GM23338 (cell line): ENCODE measurements at regions not wholly inside any gene's neighbourhood (a gene's known extent, or its start where the extent isn't known, plus 50 kb on each side); places are given as distances from the start of the nearest gene placed in this dataset.
"Not testable (repeated sequence)": the region's sequence is repeated elsewhere in the genome, so short reads cannot be mapped to it uniquely, and the experiment has no call there.

Experiments used
- ATAC-seq: fragments of 200-7000 bp; cut with Tn5 transposase; 3 replicates; pipeline ENCODE4 v1.9.1; 2020
- DNase-seq: peaks from one replicate; pipeline ENCODE4 v3.0.0-alpha.2; 2015; ENCODE audit warnings: low spot score
- H2AFZ ChIP-seq: fragments of 200-600 bp; sonication (generic); 2 replicates; pipeline ENCODE4 v1.8.0; 2016; ENCODE audit warnings: antibody characterized with exemption, mild to moderate bottlenecking, moderate library complexity
- H3F3A ChIP-seq: fragments of 200-600 bp; sonication (generic); replicated peaks from 2 replicates; pipeline ENCODE4 v1.8.0; 2017; ENCODE audit warnings: antibody characterized with exemption, mixed run types, low read depth
- H3K27ac ChIP-seq: fragments of 200-600 bp; sonication (generic); 2 replicates; pipeline ENCODE4 v1.6.1; 2016; ENCODE audit warnings: low read depth
- H3K27me3 ChIP-seq: fragments of 200-600 bp; sonication (generic); 2 replicates; pipeline ENCODE4 v1.8.0; 2016; ENCODE audit warnings: mild to moderate bottlenecking, mixed run types, moderate library complexity; ENCODE audit not compliant: insufficient read depth
- H3K36me3 ChIP-seq: fragments of 200-600 bp; sonication (generic); 2 replicates; pipeline ENCODE4 v1.8.0; 2016; ENCODE audit warnings: mild to moderate bottlenecking; ENCODE audit not compliant: insufficient read depth
- H3K4me1 ChIP-seq: fragments of 200-600 bp; sonication (generic); 2 replicates; pipeline ENCODE4 v1.8.0; 2016; ENCODE audit warnings: mild to moderate bottlenecking, moderate library complexity; ENCODE audit not compliant: insufficient read depth
- H3K4me2 ChIP-seq: fragments of 200-600 bp; sonication (generic); 2 replicates; pipeline ENCODE4 v1.7.1; 2017; ENCODE audit warnings: mixed run types
- H3K4me3 ChIP-seq: fragments of 200-600 bp; sonication (generic); 2 replicates; pipeline ENCODE4 v1.6.1; 2016; ENCODE audit warnings: mixed run types
- H3K79me2 ChIP-seq: fragments of 200-600 bp; sonication (generic); replicated peaks from 2 replicates; pipeline ENCODE4 v1.8.0; 2017; ENCODE audit warnings: mild to moderate bottlenecking; ENCODE audit not compliant: insufficient read depth
- H3K9me2 ChIP-seq: fragments of 200-600 bp; sonication (generic); 2 replicates; pipeline ENCODE4 v1.8.0; 2017; ENCODE audit not compliant: insufficient read depth
- H4K20me1 ChIP-seq: fragments of 200-600 bp; sonication (generic); replicated peaks from 2 replicates; pipeline ENCODE4 v1.8.0; 2017; ENCODE audit warnings: mild to moderate bottlenecking; ENCODE audit not compliant: insufficient read depth
- H3K27ac Mint-ChIP-seq: 2 replicates; pipeline ENCODE4 v1.8.0; 2020; ENCODE audit warnings: inconsistent platforms, mild to moderate bottlenecking, moderate library complexity, mixed read lengths
- H3K27me3 Mint-ChIP-seq: 3 replicates; pipeline ENCODE4 v1.8.0; 2022; ENCODE audit warnings: low read depth, mild to moderate bottlenecking, moderate library complexity, mixed read lengths, inconsistent platforms; ENCODE audit not compliant: insufficient read depth, poor library complexity
- H3K36me3 Mint-ChIP-seq: 3 replicates; pipeline ENCODE4 v1.8.0; 2021; ENCODE audit warnings: low read depth, mild to moderate bottlenecking, inconsistent platforms, moderate library complexity, mixed read lengths
- H3K4me1 Mint-ChIP-seq: 3 replicates; pipeline ENCODE4 v1.8.0; 2020; ENCODE audit warnings: mild to moderate bottlenecking, inconsistent platforms, mixed read lengths
- H3K4me3 Mint-ChIP-seq: 3 replicates; pipeline ENCODE4 v1.8.0; 2021; ENCODE audit warnings: moderate library complexity, mild to moderate bottlenecking, inconsistent platforms, mixed read lengths
- H3K9me3 Mint-ChIP-seq: 3 replicates; pipeline ENCODE4 v1.8.0; 2020; ENCODE audit warnings: moderate library complexity, mild to moderate bottlenecking, inconsistent platforms, mixed read lengths
- CTCF ChIP-seq, 2 experiments: fragments of 200-600 bp in 1 of 2; sonication (generic) in 1 of 2; conservative IDR thresholded peaks; 2 replicates each; pipeline versions ENCODE4 v1.5.1 to v1.6.1; 2016 to 2017; ENCODE audit warnings: antibody characterized with exemption in 2 of 2, low read depth in 2 of 2, mild to moderate bottlenecking in 2 of 2, moderate library complexity in 1 of 2
- EZH2 ChIP-seq: fragments of 200-600 bp; sonication (generic); IDR thresholded peaks from one replicate; pipeline ENCODE4 v1.8.0; 2017; ENCODE audit warnings: antibody characterized with exemption, mild to moderate bottlenecking, low read depth; ENCODE audit not compliant: unreplicated experiment
- EZH2phosphoT487 ChIP-seq: fragments of 200-600 bp; sonication (generic); IDR thresholded peaks from one replicate; pipeline ENCODE4 v1.8.1; 2018; ENCODE audit warnings: antibody characterized with exemption; ENCODE audit not compliant: unreplicated experiment
- JUNB ChIP-seq: IDR thresholded peaks from one replicate; pipeline ENCODE4 v1.6.1; 2016; ENCODE audit warnings: antibody characterized with exemption; ENCODE audit not compliant: unreplicated experiment
- NANOG ChIP-seq: IDR thresholded peaks from 2 replicates; pipeline ENCODE4 v1.6.1; 2016; ENCODE audit warnings: antibody characterized with exemption, borderline replicate concordance
- POLR2AphosphoS5 ChIP-seq: IDR thresholded peaks from 2 replicates; pipeline ENCODE4 v1.6.1; 2016; ENCODE audit warnings: antibody characterized with exemption, low read depth
- REST ChIP-seq: IDR thresholded peaks from one replicate; pipeline ENCODE4 v1.6.1; 2018; ENCODE audit warnings: antibody characterized with exemption; ENCODE audit not compliant: unreplicated experiment
- STAT1 ChIP-seq: IDR thresholded peaks from one replicate; pipeline ENCODE4 v1.6.1; 2016; ENCODE audit warnings: antibody characterized with exemption; ENCODE audit not compliant: unreplicated experiment
- ZNF114 ChIP-seq: fragments of 250-450 bp; sonication (Bioruptor Pico); IDR thresholded peaks from 2 replicates; pipeline ENCODE4 v1.5.0; 2020; ENCODE audit warnings: mild to moderate bottlenecking, moderate library complexity
- TF ChIP-seq, protein P1 (sequence below): IDR thresholded peaks from 2 replicates; pipeline ENCODE4 v1.6.1; 2016; ENCODE audit warnings: antibody characterized with exemption

- H3K9me3 Mint-ChIP-seq, result peaks cover 43% of the 10 kb centered on the region
- no peak overlapping the region for H3K4me3 Mint-ChIP-seq
- H3K27ac Mint-ChIP-seq, result no peak overlapping the region
- no peaks in the 10 kb centered on the region for H3F3A ChIP-seq
- no peak overlapping the region for H3K4me3 ChIP-seq
- no peak overlapping the region for H2AFZ ChIP-seq
- no peaks in the 10 kb centered on the region for H4K20me1 ChIP-seq
- no peaks in the 10 kb centered on the region for H3K27me3 Mint-ChIP-seq
- TF ChIP-seq REST (no peak), NANOG (no peak), EZH2phosphoT487 (no peak), JUNB (no peak)
- H3K79me2 ChIP-seq, result no peaks in the 10 kb centered on the region
- no peaks in the 10 kb centered on the region for H3K9me2 ChIP-seq
- no peaks in the 10 kb centered on the region; the same call in 1 of the 2 replicates for H3K36me3 ChIP-seq
- DNase-seq (peak; percentile 27), ATAC-seq (no peak)
- H3K36me3 Mint-ChIP-seq, result peaks cover 16% of the 10 kb centered on the region
- H3K27ac ChIP-seq, result no peak overlapping the region
- H3K4me1 Mint-ChIP-seq, result no peaks in the 10 kb centered on the region
- no peaks in the 10 kb centered on the region for H3K27me3 ChIP-seq
- 0 out of 2 replicates have a peak, but pooled peaks cover 6% of the 10 kb centered on the region for H3K4me1 ChIP-seq
- H3K4me2 ChIP-seq, result no peak overlapping the region
Observed at GRCh38 chr4:159420162-159421057, 317.5 kb downstream of the RAPGEF2 start.

DNA sequence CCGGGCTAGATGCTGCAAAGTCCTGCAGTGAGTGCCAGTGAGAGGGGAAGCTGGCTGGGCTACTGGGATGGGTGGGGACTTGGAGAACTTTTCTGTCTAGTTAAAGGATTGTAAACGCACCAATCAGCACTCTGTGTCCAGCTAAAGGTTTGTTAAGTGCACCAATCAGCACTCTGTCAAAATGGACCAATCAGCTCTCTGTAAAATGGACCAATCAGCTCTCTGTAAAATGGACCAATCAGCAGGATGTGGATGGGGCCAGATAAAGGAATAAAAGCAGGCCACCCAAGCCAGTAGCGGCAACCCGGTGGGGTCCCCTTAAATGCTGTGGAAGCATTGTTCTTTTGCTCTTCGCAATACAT, 318.2 kb downstream of the RAPGEF2 start:
- ATAC-seq, H3K36me3 ChIP-seq, H3K4me2 ChIP-seq, H3K27me3 ChIP-seq, H3K4me3 Mint-ChIP-seq, H3K79me2 ChIP-seq, H3K4me3 ChIP-seq, H3K27ac ChIP-seq, DNase-seq, H3K4me1 Mint-ChIP-seq, H4K20me1 ChIP-seq, H3K27ac Mint-ChIP-seq, H3F3A ChIP-seq, H2AFZ ChIP-seq, H3K27me3 Mint-ChIP-seq, H3K9me2 ChIP-seq: not testable (repeated sequence)
- Mint-ChIP-seq H3K36me3 (peaks cover 16% of the 10 kb centered on the region), H3K9me3 (peaks cover 38% of the 10 kb centered on the region)
- peaks cover 11% of the 10 kb centered on the region for H3K4me1 ChIP-seq

- no peaks in the 10 kb centered on the region for H3K27me3 Mint-ChIP-seq
- no peaks in the 10 kb centered on the region for H3F3A ChIP-seq
- H3K4me2 ChIP-seq, result no peak overlapping the region
- peaks cover 16% of the 10 kb centered on the region for H3K36me3 Mint-ChIP-seq
- H3K9me2 ChIP-seq, result no peaks in the 10 kb centered on the region
- H3K4me1 ChIP-seq, result peaks cover 19% of the 10 kb centered on the region
- no peak overlapping the region for H3K27ac ChIP-seq
- H3K27ac Mint-ChIP-seq, result no peak overlapping the region
- ATAC-seq, result no peak
- peaks cover 2% of the 10 kb centered on the region; the same call in 2 of the 3 replicates for H3K4me1 Mint-ChIP-seq
- peaks cover 35% of the 10 kb centered on the region for H3K9me3 Mint-ChIP-seq
- H3K79me2 ChIP-seq, result no peaks in the 10 kb centered on the region
- no peak overlapping the region for H3K4me3 ChIP-seq
- H3K27me3 ChIP-seq, result no peaks in the 10 kb centered on the region
- H4K20me1 ChIP-seq, result no peaks in the 10 kb centered on the region
- no peak overlapping the region for H3K4me3 Mint-ChIP-seq
- TF ChIP-seq, protein P1, sequence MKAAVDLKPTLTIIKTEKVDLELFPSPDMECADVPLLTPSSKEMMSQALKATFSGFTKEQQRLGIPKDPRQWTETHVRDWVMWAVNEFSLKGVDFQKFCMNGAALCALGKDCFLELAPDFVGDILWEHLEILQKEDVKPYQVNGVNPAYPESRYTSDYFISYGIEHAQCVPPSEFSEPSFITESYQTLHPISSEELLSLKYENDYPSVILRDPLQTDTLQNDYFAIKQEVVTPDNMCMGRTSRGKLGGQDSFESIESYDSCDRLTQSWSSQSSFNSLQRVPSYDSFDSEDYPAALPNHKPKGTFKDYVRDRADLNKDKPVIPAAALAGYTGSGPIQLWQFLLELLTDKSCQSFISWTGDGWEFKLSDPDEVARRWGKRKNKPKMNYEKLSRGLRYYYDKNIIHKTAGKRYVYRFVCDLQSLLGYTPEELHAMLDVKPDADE, result no peak
- TF ChIP-seq POLR2AphosphoS5 (no peak), CTCF (conservative IDR thresholded peaks at IDR 0.05; ENCODE audit: low read depth in 2 of 2) (no peak), JUNB (no peak), ZNF114 (CRISPR knock-in tag) (no peak), STAT1 (no peak), EZH2 (no peak), NANOG (no peak)
- 0 out of 2 replicates have a peak overlapping the region, but pooled peaks have one; percentile 43 for H2AFZ ChIP-seq
- no peaks in the 10 kb centered on the region; the same call in 1 of the 2 replicates for H3K36me3 ChIP-seq
- DNase-seq, result no peak
Observed at GRCh38 chr4:159422019-159422418, 319.1 kb downstream of the RAPGEF2 start.
